Esophagus squamous epithelium (tissue), 4 donors: ENCODE measurements at regions not wholly inside any gene's neighbourhood (a gene's known extent, or its start where the extent isn't known, plus 50 kb on each side); places are given as distances from the start of the nearest gene placed in this dataset.

Source experiments
- POLR2A ChIP-seq, 4 donors: fragments of 450-650 bp; IDR thresholded peaks; one replicate each; pipeline ENCODE4 v1.6.1; 2017; ENCODE audit warnings: antibody characterized with exemption in 4 of 4, mild to moderate bottlenecking in 4 of 4, moderate library complexity in 3 of 4
- TF ChIP-seq, protein P1 (sequence below), 6 experiments: fragments of 450-650 bp in 4 of 6; fragments of 200-600 bp in 2 of 6; sonication (generic) in 2 of 6; IDR thresholded peaks; one replicate each; pipeline ENCODE4 v1.5.1; 2016 to 2019; ENCODE audit warnings: antibody characterized with exemption in 6 of 6, mild to moderate bottlenecking in 4 of 6, moderate library complexity in 4 of 6

GRCh38 chr7:85074-85882 is 107.1 kb upstream of the FAM20C start:
- TF ChIP-seq, protein P1, sequence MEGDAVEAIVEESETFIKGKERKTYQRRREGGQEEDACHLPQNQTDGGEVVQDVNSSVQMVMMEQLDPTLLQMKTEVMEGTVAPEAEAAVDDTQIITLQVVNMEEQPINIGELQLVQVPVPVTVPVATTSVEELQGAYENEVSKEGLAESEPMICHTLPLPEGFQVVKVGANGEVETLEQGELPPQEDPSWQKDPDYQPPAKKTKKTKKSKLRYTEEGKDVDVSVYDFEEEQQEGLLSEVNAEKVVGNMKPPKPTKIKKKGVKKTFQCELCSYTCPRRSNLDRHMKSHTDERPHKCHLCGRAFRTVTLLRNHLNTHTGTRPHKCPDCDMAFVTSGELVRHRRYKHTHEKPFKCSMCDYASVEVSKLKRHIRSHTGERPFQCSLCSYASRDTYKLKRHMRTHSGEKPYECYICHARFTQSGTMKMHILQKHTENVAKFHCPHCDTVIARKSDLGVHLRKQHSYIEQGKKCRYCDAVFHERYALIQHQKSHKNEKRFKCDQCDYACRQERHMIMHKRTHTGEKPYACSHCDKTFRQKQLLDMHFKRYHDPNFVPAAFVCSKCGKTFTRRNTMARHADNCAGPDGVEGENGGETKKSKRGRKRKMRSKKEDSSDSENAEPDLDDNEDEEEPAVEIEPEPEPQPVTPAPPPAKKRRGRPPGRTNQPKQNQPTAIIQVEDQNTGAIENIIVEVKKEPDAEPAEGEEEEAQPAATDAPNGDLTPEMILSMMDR (IDR thresholded peaks at IDR 0.05): no peak
- TF ChIP-seq POLR2A (IDR thresholded peaks at IDR 0.05): no peak
